ENCODE measurements at regions not wholly inside any gene's neighbourhood (a gene's known extent, or its start where the extent isn't known, plus 50 kb on each side); places are given as distances from the start of the nearest gene placed in this dataset.

GRCh38 chr3:194987571-194988494, 283.1 kb downstream of the XXYLT1 start:
- TF ChIP-seq TAF1 (IDR thresholded peaks at IDR 0.05; ENCODE audit: borderline replicate concordance, insufficient read depth, low read length) (no peak), POLR2AphosphoS5 (IDR thresholded peaks at IDR 0.05; ENCODE audit: low read depth, low read length) (no peak), REST (IDR thresholded peaks at IDR 0.05; ENCODE audit: insufficient read depth in 1 of 2, low read depth in 2 of 2, low read length in 2 of 2) (no peak), SIN3A (IDR thresholded peaks at IDR 0.05; ENCODE audit: borderline replicate concordance, insufficient read depth, low read length) (no peak), FOXP2 (optimal IDR thresholded peaks at IDR 0.05; ENCODE audit: borderline replicate concordance, extremely low read depth, extremely low read length, insufficient read depth) (no peak)

Data from PFSK-1 (cell line).